CD4-positive, alpha-beta T cell treated with Interleukin-6 for 4 hours (primary cell): ENCODE measurements at regions not wholly inside any gene's neighbourhood (a gene's known extent, or its start where the extent isn't known, plus 50 kb on each side); places are given as distances from the start of the nearest gene placed in this dataset.
"Not testable (repeated sequence)": the region's sequence is repeated elsewhere in the genome, so short reads cannot be mapped to it uniquely, and the experiment has no call there.

Experiments
- DNase-seq: peaks from one replicate; pipeline ENCODE4 v3.0.0-alpha.2; 2020; ENCODE audit warnings: mixed read lengths

DNA sequence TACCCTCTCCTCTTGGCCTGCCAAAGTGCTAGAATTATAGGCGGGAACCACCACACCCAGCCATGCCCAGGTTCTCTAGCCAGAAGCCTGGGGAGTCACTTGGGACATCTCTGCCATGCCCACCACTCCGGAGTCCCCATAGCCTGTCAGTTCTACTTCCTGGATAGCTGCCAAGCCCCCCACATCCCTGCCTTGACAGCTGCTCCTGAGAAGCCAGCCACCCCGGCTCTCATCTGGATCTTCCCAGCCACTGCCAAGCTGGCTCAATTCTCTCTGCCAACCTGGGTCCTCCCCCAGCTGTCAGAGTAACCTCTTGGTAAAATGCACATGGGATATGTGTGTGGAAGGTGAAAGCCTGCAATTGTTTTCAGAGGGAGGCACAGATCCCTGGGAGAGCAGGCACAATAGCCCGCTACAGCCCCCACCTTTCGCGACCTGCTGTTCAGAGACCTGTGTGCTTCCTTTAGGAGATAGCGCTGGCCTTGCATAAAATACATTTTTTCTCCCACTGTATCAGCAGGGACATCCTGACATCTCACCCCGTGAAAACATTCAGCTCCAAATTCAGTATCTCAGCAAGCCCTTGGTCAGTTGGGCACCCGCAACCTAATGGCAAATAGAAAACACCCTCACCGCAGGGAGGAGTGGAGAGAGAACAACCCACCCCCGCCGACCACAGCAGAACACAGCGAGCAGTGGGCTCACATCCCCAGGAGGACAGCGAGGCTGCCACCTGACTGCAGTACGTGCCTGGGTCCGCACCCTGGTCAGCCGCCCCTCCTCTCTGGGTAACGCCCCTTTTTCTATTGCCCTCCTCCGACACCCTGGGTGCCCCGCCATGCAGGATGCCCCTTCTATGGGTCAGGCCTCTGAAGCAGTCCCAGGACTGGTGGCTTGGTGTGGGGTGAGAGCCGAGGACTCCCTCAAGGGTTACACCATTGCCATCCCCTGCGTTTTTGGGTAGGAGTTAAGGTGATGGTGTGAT is 1342.2 kb downstream of the BRD1 start:
- DNase-seq, result no peak

GRCh38 chr22:48483764-48484528 is 1343.7 kb downstream of the BRD1 start:
- no peak for DNase-seq

DNA sequence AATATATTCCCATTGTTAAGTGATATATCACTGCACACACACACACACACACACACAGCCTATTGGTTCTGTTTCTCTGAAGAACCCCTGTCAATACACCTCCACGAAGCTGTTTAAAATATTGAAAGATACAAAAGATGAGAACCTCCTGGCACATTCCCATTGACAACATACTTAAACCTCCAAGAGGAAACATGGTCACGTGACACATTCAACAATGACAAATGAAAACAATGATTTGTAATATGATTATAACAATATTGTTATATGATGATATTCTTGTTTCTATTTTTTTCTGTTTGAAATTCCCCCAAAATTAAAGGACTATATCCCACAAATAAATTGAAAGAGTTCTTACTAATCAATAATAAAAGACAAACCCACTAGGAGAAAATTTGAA is 1344.9 kb downstream of the BRD1 start:
- DNase-seq, result no peak

DNA sequence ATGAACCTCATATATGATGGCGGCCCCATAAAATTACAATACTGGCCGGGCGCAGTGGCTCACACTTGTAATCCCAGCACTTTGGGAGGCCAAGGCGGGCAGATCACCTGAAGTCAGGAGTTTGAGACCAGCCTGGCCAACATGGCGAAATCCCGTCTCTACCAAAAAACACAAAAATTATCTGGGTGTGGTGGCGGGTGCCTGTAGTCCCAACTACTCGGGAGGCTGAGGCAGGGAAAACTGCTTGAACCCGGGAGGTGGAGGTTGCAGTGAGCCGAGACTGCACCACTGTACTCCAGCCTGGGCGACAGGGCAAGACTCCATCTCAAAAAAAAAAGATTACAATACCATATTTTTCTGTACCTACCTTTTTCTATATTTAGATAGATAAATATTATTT is 1345.5 kb downstream of the BRD1 start:
- DNase-seq, result not testable (repeated sequence)

DNA sequence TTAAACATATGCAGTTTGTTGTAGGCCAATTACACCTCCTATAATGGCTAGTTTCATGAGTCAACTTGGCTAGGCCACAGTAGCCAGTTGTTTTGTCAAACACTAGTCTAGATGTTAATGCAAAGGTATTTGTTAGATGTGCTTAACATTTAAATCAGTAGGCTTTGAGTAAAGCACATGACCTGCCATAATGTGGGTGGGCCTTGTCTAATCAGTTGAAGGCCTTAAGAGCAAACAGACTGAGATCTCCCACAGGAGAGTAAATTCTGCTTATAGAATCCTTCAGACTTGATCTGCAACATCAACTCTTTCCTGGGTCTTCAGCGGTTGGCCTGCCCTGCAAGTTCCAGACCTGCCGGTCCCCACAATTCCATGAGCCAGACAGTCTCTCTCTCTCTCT is 1345.9 kb downstream of the BRD1 start:
- no peak for DNase-seq

GRCh38 chr22:48478529-48479265 is 1349.0 kb downstream of the BRD1 start:
- no peak for DNase-seq

DNA sequence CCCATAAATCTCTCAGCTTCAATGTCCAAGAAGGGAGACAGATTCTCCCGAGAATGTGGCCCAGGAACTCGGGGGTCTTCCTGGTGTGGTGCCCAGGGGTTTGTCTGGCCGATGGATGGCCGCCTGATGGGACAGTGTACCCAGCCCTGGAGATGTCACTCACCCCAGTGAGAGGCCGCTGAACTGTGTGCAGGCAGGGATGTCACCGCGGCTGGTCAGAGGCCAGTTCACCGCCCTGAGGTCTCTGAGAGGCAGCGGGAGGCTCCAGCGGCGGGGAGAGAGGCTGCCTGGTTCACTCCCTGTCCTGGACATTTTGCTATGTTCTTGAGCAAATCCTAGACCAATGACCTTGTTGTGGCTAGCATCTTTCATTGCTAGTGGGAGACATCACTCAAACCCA is 1349.5 kb downstream of the BRD1 start:
- DNase-seq, result no peak

GRCh38 chr22:48477031-48477721 is 1350.5 kb downstream of the BRD1 start:
- no peak for DNase-seq

DNA sequence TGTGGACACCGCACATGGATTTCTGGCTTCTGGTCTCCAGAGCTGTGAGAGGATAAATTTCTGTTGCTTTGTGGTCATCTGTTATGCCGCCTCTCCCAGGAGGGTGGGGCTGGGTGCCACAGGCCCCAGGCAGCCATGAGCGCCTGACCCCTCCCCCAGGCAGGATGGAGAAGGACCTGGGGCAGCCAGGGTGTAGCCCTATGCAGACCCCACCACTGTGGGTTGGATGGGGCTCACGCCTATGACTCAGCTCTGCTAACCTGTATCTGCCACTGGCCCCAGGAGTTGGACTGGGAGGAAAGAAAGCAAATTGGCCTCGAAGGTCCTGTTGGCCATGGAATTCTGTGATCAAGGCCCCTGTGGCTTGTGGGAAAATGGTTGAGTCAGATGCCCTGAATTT is 1351.1 kb downstream of the BRD1 start:
- DNase-seq, result no peak

DNA sequence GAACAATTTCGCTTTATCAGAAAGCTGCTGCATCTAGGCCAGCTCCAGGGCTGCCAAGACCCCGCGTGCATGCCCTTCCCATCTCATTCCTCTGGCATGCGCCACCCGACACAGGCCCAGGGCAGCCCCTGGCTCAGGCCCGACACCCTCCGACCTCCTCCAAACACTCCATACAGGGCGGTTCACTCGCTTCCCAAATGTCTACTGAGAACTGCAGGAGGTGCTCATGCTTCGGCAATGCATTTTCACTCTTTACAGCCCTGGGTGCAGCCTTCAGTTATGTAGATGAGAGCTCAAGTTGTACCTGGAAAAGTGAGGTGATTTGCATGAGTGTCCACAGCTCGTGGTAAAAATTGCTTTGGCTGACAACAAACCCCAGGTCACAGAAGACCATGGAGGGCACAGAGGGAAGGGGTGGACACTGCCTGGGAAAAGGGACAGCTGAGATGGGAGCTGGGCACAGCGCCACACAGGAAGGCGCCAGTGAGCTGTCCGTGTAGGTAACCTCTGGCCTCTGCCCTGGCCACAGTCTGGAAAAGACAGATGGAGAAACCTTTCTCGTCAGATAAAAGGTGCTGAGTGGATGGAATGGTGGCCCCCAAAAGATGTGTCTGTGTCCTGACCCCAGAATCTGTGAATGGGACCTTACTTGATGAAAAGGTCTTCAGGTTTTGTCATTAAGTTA is 1351.9 kb downstream of the BRD1 start:
- no peak for DNase-seq

GRCh38 chr22:48474881-48475280 is 1352.8 kb downstream of the BRD1 start:
- DNase-seq, result no peak

DNA sequence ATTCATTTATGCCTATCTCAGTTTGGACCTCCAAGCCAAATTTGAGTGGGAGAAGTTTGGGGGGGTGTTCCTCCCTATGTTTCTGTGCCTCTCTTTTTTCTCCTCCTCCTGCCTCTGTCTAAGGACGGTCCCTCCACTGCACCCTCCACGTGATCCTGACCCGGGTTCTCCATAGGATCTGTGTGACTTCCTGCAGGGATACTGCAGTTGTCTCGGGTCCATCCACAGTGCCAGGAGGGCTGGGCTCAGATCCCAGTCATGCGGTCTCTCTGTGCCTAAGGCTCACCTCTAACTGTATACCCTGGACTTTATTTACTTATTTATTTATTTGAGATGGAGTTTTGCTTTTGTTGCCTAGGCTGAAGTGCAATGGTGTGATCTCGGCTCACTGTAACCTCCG is 1354.5 kb downstream of the BRD1 start:
- no peak for DNase-seq

GRCh38 chr22:48464246-48464645 is 1363.4 kb downstream of the BRD1 start:
- DNase-seq, result no peak

DNA sequence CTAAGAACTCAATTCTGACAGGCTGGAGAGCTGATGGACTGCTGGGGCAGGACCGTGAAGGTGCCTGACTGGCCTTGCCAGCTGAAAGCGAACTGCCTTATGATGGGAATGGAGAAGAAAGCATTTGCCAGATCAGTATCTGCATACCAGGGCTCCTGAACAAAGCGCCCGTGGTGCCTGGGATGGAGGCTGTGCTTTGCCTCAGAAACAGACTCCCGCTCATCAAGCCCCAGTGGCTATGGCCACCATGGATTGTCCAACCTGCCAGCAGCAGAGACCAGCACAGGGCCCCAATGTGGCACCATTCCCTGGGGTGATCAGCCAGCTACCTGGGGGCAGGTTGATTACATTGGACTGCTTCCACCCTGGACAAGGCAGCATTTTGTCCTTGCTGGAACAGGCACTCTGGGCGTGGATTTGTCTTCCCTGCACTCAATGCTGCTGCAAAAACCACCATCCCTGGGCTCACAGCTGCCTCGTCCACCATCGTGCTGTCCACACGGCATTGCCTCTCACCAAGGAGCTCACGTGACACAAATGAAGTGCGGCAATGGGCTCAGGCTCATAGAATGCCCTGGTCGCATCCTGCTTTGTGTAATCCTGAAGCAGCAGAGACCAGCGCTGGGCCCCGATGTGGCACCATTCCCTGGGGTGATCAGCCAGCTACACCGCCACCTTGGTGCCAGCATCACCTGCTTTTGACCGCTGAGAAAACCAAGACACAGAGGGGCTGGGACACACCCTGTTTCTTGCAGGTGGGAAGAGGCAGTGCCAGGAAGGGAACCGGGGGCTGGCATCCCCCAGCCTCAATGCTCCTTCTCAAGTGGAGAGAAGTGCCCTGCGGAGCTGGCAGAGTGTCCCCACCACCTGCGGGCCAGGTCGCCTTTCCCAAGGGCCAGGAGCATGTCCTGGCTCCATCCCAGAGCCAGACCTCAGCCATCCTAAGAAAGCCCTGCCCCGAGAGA is 1367.5 kb downstream of the BRD1 start:
- no peak for DNase-seq

GRCh38 chr22:48459259-48459658 is 1368.4 kb downstream of the BRD1 start:
- DNase-seq, result no peak

DNA sequence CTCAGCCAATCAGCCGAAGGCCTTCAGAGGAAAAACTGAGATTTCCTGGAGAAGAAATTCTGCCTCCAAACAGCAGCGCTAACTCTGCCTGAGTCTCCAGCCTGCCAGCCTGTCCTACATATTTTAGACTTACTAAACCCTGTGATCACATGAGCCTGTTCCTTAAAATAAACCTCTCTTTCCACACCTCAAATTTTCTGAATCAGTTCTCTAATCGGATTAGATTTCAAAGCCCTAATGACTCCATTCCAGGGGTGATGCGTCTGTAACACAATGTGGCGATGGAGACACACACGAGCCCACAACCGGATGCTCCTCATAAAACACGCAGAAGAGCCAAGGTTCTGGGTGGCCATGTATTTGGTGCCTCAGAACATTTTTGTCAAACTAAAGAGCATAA is 1371.2 kb downstream of the BRD1 start:
- DNase-seq, result no peak

DNA sequence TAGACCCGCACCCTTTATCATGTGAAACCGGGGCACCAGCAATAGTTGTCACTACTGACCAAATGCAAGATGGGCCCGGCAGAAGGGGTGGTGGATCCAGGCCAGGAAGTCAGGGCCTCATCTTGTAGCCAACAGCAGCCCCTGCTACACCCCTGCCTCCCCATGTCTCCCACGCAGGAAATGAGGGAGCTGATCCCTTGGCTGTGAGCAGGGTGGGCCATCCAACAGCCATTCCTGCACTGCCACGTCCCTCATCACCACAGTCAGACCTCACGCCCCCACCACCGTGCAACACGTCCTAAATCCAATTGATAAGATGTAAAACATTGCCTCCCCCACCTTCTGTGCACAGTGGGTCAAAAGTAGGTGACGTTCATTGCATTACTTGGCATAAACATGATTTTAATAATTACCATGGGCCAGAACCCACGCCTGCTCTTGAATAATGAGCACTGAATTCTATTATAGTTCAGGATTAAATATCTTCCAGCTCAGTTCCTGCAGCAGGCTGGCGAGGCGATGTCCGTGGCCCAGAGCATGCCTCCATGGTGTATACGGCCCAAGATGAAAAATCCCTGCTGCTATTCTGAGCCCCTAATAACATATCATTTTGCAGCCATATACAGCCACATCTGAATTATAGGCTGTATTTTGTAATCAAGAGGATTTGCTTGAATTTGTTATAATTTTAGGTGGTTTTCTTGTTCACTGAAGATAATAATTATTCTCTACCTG is 1373.8 kb downstream of the BRD1 start:
- DNase-seq, result no peak

DNA sequence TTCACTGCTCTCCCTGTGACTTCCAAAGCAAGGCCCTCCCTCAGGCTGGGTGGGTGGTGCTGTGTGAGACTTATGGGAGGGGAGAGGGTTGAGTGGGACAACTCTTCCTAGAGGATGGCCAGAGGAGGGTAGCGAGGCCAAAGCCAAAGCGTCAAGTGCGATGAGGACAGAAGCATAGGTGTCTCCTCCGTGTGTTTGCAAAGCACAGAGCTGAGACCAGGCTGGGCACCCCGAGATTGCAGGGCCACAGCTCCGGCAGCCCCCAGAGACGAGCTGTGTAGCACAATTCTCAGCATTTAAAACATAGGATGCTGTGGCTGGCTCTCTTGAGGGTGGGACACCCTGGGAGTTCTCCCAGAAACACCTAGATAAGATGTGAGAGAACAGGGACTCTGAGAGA is 1374.5 kb downstream of the BRD1 start:
- no peak for DNase-seq

- DNase-seq, result no peak
Observed at GRCh38 chr22:48452766-48453165, 1374.9 kb downstream of the BRD1 start.

DNA sequence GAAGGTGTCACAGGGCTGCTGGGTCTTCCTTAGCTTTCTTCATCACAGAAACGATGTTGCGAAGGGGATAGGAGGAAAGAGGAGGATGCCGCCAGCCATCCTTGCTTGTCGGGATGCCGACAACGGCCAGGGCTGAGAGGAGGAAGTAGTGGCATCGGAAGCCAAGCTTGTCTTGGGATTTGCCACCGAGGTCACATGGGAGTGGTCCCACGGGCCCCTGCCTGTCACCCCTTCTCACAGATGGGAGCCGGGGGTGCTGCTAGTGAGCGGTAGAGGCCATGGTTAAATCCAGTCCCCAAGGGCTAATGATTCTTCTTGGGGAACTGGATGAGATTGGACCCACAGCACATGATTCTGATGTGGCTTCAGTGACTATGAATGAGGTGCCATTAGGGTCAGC is 1375.8 kb downstream of the BRD1 start:
- DNase-seq, result no peak
